Parathyroid adenoma (tissue), 2 donors: ENCODE measurements at regions not wholly inside any gene's neighbourhood (a gene's known extent, or its start where the extent isn't known, plus 50 kb on each side); places are given as distances from the start of the nearest gene placed in this dataset.

ENCODE experiments used
- H2AFZ ChIP-seq: fragments of 300-600 bp; sonication (generic); one replicate; pipeline ENCODE4 v1.7.0; 2017; ENCODE audit warnings: antibody characterized with exemption, mild to moderate bottlenecking
- H3K27ac ChIP-seq: fragments of 300-600 bp; sonication (generic); one replicate; pipeline ENCODE4 v1.7.0; 2017
- H3K27me3 ChIP-seq: fragments of 300-600 bp; sonication (generic); one replicate; pipeline ENCODE4 v1.7.0; 2017; ENCODE audit warnings: low read length; ENCODE audit not compliant: control insufficient read depth, insufficient read depth
- H3K36me3 ChIP-seq: fragments of 300-600 bp; sonication (generic); one replicate; pipeline ENCODE4 v1.7.0; 2017; ENCODE audit warnings: low read length; ENCODE audit not compliant: control insufficient read depth, insufficient read depth
- H3K4me1 ChIP-seq: fragments of 300-600 bp; sonication (generic); one replicate; pipeline ENCODE4 v1.7.0; 2017; ENCODE audit warnings: control low read depth
- H3K4me2 ChIP-seq: fragments of 300-600 bp; sonication (generic); one replicate; pipeline ENCODE4 v1.7.0; 2017; ENCODE audit warnings: low read length
- H3K4me3 ChIP-seq: fragments of 300-600 bp; sonication (generic); one replicate; pipeline ENCODE4 v1.7.0; 2017; ENCODE audit warnings: low read depth, low read length
- H3K79me2 ChIP-seq: fragments of 300-600 bp; sonication (generic); one replicate; pipeline ENCODE4 v1.7.0; 2017; ENCODE audit warnings: control low read depth
- H3K9ac ChIP-seq: fragments of 300-600 bp; sonication (generic); one replicate; pipeline ENCODE4 v1.7.0; 2017; ENCODE audit warnings: mild to moderate bottlenecking
- H3K9me3 ChIP-seq: fragments of 300-600 bp; sonication (generic); one replicate; pipeline ENCODE4 v1.7.0; 2017; ENCODE audit warnings: low read length; ENCODE audit not compliant: control insufficient read depth
- CTCF ChIP-seq: fragments of 300-600 bp; sonication (generic); IDR thresholded peaks from one replicate; pipeline ENCODE4 v1.7.0; 2017; ENCODE audit warnings: antibody characterized with exemption, mild to moderate bottlenecking
- donor health status: primary hyperparathyroidism.

GRCh38 chr3:34365231-34365630 lies 566.8 kb downstream of the PDCD6IP start:
- no peaks in the 10 kb centered on the region for H3K27me3 ChIP-seq
- no peak overlapping the region for H3K4me2 ChIP-seq
- no peak for TF ChIP-seq CTCF
- H3K79me2 ChIP-seq: no peaks in the 10 kb centered on the region
- H3K27ac ChIP-seq: no peak overlapping the region
- H3K4me1 ChIP-seq: no peaks in the 10 kb centered on the region
- H3K4me3 ChIP-seq: no peak overlapping the region
- no peak overlapping the region for H3K9ac ChIP-seq
- no peaks in the 10 kb centered on the region for H3K9me3 ChIP-seq
- no peaks in the 10 kb centered on the region for H3K36me3 ChIP-seq
- H2AFZ ChIP-seq: no peak overlapping the region

GRCh38 chr3:34365771-34366170 lies 567.3 kb downstream of the PDCD6IP start:
- H3K4me2 ChIP-seq: no peak overlapping the region
- H3K9me3 ChIP-seq: no peaks in the 10 kb centered on the region
- H3K9ac ChIP-seq: no peak overlapping the region
- TF ChIP-seq CTCF: no peak
- H2AFZ ChIP-seq: no peak overlapping the region
- H3K4me3 ChIP-seq: no peak overlapping the region
- H3K27me3 ChIP-seq: no peaks in the 10 kb centered on the region
- H3K79me2 ChIP-seq: no peaks in the 10 kb centered on the region
- no peaks in the 10 kb centered on the region for H3K4me1 ChIP-seq
- H3K27ac ChIP-seq: no peak overlapping the region
- no peaks in the 10 kb centered on the region for H3K36me3 ChIP-seq

GRCh38 chr3:34367521-34367920 lies 569.1 kb downstream of the PDCD6IP start:
- TF ChIP-seq CTCF: no peak

GRCh38 chr3:34374521-34374920 lies 576.1 kb downstream of the PDCD6IP start:
- no peaks in the 10 kb centered on the region for H3K36me3 ChIP-seq
- H3K4me3 ChIP-seq: no peak overlapping the region
- no peak overlapping the region for H2AFZ ChIP-seq
- H3K27me3 ChIP-seq: no peaks in the 10 kb centered on the region
- H3K9ac ChIP-seq: no peak overlapping the region
- no peaks in the 10 kb centered on the region for H3K79me2 ChIP-seq
- H3K4me2 ChIP-seq: no peak overlapping the region
- H3K9me3 ChIP-seq: no peaks in the 10 kb centered on the region
- no peaks in the 10 kb centered on the region for H3K4me1 ChIP-seq
- no peak for TF ChIP-seq CTCF
- no peak overlapping the region for H3K27ac ChIP-seq

More at GRCh38 chr3:34367521-34367920, 569.1 kb downstream of the PDCD6IP start:
- no peaks in the 10 kb centered on the region for H3K27me3 ChIP-seq
- H2AFZ ChIP-seq: no peak overlapping the region
- no peaks in the 10 kb centered on the region for H3K9me3 ChIP-seq
- H3K4me2 ChIP-seq: no peak overlapping the region
- H3K27ac ChIP-seq: no peak overlapping the region
- H3K36me3 ChIP-seq: no peaks in the 10 kb centered on the region
- H3K79me2 ChIP-seq: no peaks in the 10 kb centered on the region
- H3K4me3 ChIP-seq: no peak overlapping the region
- H3K9ac ChIP-seq: no peak overlapping the region
- H3K4me1 ChIP-seq: no peaks in the 10 kb centered on the region

GRCh38 chr3:34376691-34377090 lies 578.3 kb downstream of the PDCD6IP start:
- no peak overlapping the region for H3K4me2 ChIP-seq
- H3K4me1 ChIP-seq: no peaks in the 10 kb centered on the region
- H3K27ac ChIP-seq: no peak overlapping the region
- no peak overlapping the region for H3K4me3 ChIP-seq
- no peaks in the 10 kb centered on the region for H3K79me2 ChIP-seq
- H3K9ac ChIP-seq: no peak overlapping the region
- H3K36me3 ChIP-seq: no peaks in the 10 kb centered on the region
- no peak overlapping the region for H2AFZ ChIP-seq
- no peaks in the 10 kb centered on the region for H3K27me3 ChIP-seq
- no peaks in the 10 kb centered on the region for H3K9me3 ChIP-seq
- no peak for TF ChIP-seq CTCF
